HCEC 1CT (cell line): ENCODE measurements at regions not wholly inside any gene's neighbourhood (a gene's known extent, or its start where the extent isn't known, plus 50 kb on each side); places are given as distances from the start of the nearest gene placed in this dataset.
A peak's percentile ranks its signal among the peaks of the same experiment; 100 is the strongest.
"Not testable (repeated sequence)": the region's sequence is repeated elsewhere in the genome, so short reads cannot be mapped to it uniquely, and the experiment has no call there.

Experiments
- DNase-seq: peaks from one replicate; pipeline ENCODE4 v3.0.0-alpha.2; 2017

- DNase-seq, result no peak
Observed at GRCh38 chrX:40891798-40892197, 156.5 kb upstream of the MED14 start.

DNA sequence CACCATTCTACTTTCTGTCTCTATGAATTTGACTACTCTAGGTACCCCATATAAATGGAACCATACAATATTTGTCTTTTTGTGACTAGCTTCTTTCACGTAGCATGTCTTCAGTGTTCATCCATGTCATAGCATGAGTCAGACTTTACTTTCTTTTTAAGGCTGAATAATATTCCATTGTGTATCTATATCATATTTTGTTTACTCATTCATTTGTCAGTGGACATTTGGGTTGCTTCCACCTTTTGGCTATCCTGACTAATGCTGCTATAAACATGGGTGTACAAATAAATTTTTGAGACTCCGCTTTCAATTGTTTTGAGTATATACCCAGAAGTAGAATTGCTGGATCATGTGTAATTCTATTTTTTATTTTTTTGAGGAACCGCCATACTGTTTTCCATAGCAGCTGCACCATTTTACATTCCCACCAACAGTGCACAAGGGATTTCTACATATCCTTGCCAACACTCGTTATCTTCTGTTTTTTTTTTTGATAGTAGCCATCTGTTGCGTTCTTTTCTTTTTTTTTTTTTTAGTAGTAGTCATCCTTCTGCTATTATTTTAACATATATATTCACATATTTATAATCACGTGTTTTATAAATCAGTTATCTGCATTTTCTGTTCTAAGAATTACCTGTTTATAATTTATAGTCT, 158.0 kb upstream of the MED14 start:
- no peak for DNase-seq

GRCh38 chrX:40895246-40895645, 159.9 kb upstream of the MED14 start:
- no peak for DNase-seq

DNA sequence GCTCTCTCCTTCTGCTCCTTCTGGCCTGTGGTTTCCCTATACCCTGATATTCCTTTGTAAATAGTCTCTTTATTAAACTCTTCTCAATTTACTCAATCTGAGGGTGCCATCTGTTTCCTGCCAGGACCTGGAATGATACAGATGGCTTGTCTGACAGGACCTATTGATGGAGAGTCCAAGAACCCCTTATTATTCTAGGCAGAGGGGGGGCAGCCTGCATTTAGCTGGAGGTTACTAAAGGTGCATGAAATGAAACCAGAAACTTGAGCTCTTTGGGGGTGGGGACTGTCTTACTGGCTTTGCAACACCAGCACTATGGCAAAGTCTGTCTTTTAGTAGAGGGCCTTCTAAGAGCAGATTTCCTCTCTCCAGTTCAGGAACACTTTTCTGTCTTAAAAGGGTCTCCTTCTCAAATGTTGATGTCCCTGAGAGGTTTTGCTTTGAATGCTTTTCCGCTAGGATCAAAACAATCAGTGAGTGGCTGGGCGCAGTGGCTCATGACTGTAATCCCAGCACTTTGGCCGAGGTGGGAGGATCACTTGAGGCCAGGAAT, 162.5 kb upstream of the MED14 start:
- no peak for DNase-seq

DNA sequence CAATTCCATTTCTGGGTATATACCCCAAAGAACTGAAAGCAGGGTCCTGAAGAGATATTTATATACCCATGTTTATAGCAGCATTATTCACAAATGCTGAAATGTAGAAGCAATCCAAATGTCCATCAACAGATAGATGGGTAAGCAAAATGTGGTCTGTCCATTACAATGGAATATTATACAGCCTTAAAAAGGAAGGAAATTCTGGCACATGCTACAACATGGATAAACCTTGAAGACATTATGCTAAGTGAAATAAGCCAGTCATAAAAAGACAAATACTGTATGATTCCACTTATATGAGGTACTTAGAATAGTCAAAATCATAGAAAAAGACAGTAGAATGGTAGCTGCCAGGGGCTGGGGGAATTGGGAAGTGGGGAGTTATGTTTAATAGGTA, 169.4 kb upstream of the MED14 start:
- DNase-seq, result not testable (repeated sequence)

DNA sequence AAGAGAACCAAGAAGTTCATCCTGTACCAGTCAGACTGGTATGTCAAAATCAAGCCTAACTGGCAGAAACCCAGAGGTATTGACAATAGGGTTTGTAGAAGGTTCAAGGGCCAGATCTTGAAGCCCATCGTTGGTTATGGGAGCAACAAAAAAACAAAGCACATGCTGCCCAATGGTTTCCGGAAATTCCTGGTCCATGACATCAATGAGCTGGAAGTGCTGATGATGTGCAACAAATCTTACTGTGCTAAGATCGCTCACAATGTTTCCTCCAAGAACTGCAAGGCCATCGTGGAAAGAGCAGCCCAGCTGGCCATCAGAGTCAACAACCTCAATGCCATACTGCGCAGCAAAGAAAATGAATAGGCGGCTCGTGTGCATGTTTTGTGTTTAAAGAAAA, 172.7 kb upstream of the MED14 start:
- DNase-seq, result no peak

- DNase-seq, result peak; percentile 68
Observed at GRCh38 chrX:40908857-40909475, 173.6 kb upstream of the MED14 start.

- DNase-seq, result no peak
Observed at GRCh38 chrX:40912166-40912565, 173.1 kb upstream of the USP9X start.

- no peak for DNase-seq
Observed at GRCh38 chrX:40912576-40912975, 172.7 kb upstream of the USP9X start.

DNA sequence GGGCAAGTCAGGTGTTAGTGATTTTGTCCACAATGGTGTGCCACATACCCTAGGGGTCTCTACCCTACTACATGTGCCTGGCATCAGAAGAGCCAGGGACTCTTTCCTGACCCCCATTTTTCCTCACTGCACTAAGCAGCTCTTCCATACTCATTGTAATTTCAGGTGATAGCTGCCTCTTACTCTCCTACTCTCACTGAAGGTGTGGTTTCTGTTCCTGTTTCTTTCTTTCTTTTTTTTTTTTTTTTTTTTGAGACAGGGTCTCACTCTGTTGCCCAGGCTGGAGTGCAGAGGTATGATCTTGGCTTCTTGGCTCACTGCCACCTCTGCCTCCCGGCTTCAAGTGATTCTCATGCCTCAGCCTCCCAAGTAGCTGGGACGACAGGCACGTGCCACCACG, 164.9 kb upstream of the USP9X start:
- no peak for DNase-seq

DNA sequence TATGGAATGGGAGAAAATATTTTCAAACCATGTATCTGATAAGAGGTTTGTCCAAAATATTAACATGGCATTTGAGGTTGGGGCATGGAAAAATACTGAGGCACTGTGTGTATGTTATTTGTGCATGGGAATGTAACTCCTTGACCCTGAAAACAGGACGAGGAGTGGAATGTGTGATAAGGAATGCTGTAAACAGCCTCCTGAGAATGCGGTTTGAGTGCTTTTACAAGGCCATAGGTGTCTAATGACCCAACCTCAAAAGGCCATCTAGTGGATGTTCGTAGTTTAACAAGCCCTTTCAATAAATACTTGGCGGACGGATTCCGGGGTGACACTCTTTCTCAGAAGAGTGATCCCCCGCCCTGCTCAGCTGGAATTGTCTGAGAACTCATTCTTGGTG, 162.9 kb upstream of the USP9X start:
- peak; percentile 55 for DNase-seq

DNA sequence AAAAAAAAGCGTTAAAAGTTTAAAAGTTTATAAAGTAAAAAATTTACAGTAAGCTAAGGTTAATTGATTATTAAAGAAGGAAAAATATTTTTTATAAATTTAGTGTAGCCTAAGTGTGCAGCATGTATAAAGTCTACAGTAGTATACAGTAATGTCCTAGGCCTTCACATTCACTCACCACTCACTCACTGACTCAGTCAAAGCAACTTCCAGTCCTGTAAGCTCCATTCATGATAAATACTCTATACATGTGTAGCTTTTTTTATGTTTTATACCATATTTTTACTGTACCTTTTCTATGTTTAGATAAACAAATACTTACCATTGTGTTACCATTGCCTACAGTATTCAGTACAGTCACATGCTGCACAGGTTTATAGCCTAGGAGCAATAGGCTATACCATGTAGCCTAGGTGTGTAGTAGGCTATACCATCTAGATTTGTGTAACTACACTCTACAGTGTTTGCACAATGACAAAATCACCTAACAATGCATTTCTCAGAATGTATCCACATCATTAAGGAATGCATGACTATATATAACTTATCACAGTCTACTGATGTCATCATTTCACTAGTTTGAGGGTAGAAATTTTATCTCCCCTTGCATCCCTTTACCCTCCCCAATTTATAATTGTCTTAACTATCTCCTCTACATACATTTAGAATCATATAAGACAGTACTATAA, 158.4 kb upstream of the USP9X start:
- DNase-seq, result peak; percentile 32

GRCh38 chrX:40928076-40928475, 157.2 kb upstream of the USP9X start:
- no peak for DNase-seq

DNA sequence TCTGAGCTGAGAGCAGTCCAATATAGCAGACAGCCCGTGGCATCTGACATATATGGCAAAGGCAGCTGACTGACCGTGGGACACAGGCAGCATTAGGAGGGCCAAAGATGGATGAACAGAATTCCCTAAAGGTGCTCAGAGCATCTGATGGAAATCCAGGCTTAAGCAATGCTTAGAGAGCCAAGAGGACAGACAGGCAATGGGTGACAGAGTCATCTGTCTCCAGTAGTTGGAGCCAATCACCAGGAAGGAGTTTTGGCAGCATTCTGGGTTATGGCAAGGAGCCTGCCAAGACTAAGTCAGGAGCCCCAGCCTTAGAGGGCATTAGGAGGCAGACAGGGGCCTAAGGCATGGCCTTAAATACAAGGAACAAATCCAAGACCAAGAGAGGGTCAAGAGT, 153.3 kb upstream of the USP9X start:
- DNase-seq, result peak; percentile 24

DNA sequence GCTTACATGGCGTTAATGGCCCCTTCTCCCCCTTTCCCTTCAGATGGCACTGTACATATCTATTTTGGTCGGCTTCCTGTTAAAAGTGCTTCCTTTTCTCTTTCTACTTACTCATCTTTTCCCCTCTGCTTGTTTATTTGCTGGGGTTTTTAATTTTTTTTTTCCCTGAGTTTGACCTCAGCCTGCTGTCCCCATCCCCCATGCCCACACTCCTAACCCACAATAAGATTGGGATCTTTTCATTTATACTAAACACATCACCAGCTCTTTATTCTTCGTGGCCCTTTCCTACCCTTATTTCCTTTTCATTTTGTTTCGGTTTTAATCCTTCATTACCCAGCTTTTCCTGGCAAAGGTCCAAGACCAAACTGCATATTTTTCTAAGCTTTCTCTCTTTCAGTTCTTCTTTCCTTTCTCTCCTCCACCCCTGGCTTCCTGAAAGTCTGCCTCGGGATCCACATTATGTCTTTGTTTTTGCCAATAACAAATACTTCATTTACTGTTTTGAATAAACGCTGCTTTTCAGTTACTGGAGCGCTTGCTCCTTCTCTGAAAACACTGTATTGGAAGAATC, 152.0 kb upstream of the USP9X start:
- DNase-seq, result peak; percentile 38

GRCh38 chrX:40933706-40934425, 151.4 kb upstream of the USP9X start:
- peak; percentile 34 for DNase-seq

GRCh38 chrX:40936827-40937226, 148.4 kb upstream of the USP9X start:
- no peak for DNase-seq

DNA sequence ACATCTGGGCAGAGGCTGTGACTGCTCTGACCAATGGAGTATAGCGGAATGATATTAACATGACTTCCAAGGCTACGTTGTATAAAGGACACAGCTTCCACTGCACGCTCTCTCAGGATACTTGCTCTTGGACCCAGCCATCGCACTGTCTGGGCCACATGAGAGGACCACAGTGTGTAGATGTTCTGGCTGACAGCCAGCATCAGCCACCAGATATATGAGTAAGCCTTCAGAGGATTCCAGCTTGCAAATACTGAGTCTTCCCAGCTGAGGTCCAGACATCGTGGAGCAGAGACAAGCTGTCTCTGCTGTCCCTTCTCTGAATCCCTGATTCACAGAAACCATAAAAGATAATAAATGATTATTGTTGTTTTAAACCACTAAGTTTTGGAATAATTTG, 146.8 kb upstream of the USP9X start:
- DNase-seq, result peak; percentile 15

- DNase-seq, result no peak
Observed at GRCh38 chrX:40943093-40943641, 142.1 kb upstream of the USP9X start.

GRCh38 chrX:40945361-40945713, 139.9 kb upstream of the USP9X start:
- DNase-seq, result peak; percentile 82

DNA sequence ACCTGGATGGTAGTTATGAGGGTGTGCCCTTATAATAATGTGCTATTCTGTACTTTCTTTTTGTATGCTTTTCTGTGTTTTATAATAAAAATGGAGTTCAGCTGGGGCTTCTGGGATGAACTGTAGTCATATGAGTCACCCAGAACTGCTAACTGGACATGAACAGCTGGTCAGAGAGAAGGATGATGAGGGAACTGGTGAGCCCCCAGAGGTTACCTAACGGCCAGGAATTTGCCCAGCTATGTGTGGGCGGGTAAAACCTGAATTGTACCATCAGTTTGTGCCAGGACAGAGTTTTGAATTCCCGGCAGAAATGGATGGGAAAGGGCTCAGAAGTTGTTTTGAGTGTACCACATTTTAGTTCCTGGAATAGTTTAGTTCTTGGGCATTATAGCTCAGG, 138.0 kb upstream of the USP9X start:
- peak; percentile 59 for DNase-seq

DNA sequence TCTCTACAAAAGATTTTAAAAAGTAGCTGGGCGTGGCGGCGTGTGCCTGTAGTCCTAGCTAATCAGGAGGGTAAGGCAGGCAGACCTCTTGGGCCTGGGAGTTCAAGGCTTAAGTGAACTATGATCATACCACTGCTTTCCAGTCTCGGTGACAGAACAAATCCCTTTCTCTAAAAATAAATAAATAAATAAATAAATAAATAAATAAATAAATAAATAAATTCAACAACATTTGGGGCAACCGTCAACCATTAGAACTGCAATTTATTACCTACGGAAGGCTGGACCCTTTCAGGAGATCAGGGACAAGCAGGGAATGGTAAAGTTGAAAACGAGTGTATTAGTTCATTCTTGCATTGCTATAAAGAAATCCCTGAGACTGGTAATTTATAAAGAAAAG, 136.2 kb upstream of the USP9X start:
- no peak for DNase-seq

- no peak for DNase-seq
Observed at GRCh38 chrX:40950546-40950945, 134.7 kb upstream of the USP9X start.
